ENCODE measurements at regions not wholly inside any gene's neighbourhood (a gene's known extent, or its start where the extent isn't known, plus 50 kb on each side); places are given as distances from the start of the nearest gene placed in this dataset.

DNA sequence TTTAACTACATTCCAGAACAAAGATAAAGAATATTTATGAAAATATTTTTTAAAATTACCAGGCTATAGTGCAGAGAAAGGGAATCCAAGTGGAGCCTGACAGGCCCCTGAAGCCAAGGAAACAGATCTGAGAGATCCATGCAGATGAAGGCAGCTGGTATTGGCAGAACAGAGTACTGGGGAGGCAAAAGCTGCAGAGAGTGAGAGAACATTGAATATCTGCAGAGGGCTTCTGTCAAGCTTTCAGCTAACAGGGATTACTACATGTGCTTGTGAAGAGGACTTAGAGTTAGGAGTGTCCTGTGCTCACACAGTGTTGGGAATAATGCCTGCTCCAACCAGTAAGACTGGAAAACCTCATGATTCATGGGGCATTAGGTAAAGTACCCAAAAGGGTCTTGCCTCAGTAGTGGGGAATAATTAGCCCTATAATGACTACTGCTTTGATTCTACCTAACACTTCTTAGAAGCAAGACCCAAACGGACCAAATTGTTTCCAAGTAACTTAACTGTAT is 657.2 kb downstream of the DHX35 start:
- TF ChIP-seq EZH2 (IDR thresholded peaks at IDR 0.05; ENCODE audit: insufficient read depth, poor library complexity, severe bottlenecking) = no peak
- no peak for TF ChIP-seq EZH2phosphoT487 (IDR thresholded peaks at IDR 0.05; ENCODE audit: insufficient read depth, low read depth)
